HG03045 (cell line): ENCODE measurements at regions not wholly inside any gene's neighbourhood (a gene's known extent, or its start where the extent isn't known, plus 50 kb on each side); places are given as distances from the start of the nearest gene placed in this dataset.
A peak's percentile ranks its signal among the peaks of the same experiment; 100 is the strongest.

ENCODE experiments used
- ATAC-seq: cut with Tn5 transposase; IDR thresholded peaks from one replicate; pipeline ENCODE4 v1.9.1; 2021; ENCODE audit warnings: mild to moderate bottlenecking, moderate library complexity; ENCODE audit not compliant: unreplicated experiment

- ATAC-seq = no peak
These were observed 197.0 kb downstream of the DAD1 start for GRCh38 chr14:22391908-22392565.

- no peak for ATAC-seq
These were observed 198.1 kb downstream of the DAD1 start for GRCh38 chr14:22390824-22391461.

- ATAC-seq = no peak
These were observed 198.8 kb downstream of the DAD1 start for GRCh38 chr14:22390195-22390594.

- ATAC-seq = no peak
These were observed 200.1 kb downstream of the DAD1 start for GRCh38 chr14:22388669-22389595.

- ATAC-seq = no peak
These were observed 201.2 kb downstream of the DAD1 start for GRCh38 chr14:22387776-22388241.

GRCh38 chr14:22386924-22387775 is 201.9 kb downstream of the DAD1 start:
- no peak for ATAC-seq

GRCh38 chr14:22384974-22385526 is 204.0 kb downstream of the DAD1 start:
- ATAC-seq = no peak

- peak; percentile 20 for ATAC-seq
These were observed 204.9 kb downstream of the DAD1 start for GRCh38 chr14:22384167-22384549.

- peak; percentile 58 for ATAC-seq
These were observed 205.4 kb downstream of the DAD1 start for GRCh38 chr14:22383515-22384166.

GRCh38 chr14:22382955-22383354 is 206.1 kb downstream of the DAD1 start:
- ATAC-seq = no peak

GRCh38 chr14:22382395-22382794 is 206.6 kb downstream of the DAD1 start:
- no peak for ATAC-seq

GRCh38 chr14:22381766-22382165 is 207.3 kb downstream of the DAD1 start:
- no peak for ATAC-seq

GRCh38 chr14:22381408-22381760 is 207.6 kb downstream of the DAD1 start:
- no peak for ATAC-seq

GRCh38 chr14:22380571-22381407 is 208.2 kb downstream of the DAD1 start:
- ATAC-seq = no peak

- ATAC-seq = no peak
These were observed 209.3 kb downstream of the DAD1 start for GRCh38 chr14:22379727-22380126.

- ATAC-seq = no peak
These were observed 210.8 kb downstream of the DAD1 start for GRCh38 chr14:22378181-22378580.

GRCh38 chr14:22375321-22375930 is 213.6 kb downstream of the DAD1 start:
- ATAC-seq = no peak

- ATAC-seq = no peak
These were observed 218.8 kb downstream of the DAD1 start for GRCh38 chr14:22370084-22370847.
